WTC11 (cell line): ENCODE measurements at regions not wholly inside any gene's neighbourhood (a gene's known extent, or its start where the extent isn't known, plus 50 kb on each side); places are given as distances from the start of the nearest gene placed in this dataset.

Experiments
- ATAC-seq: fragments of 200-7000 bp; cut with Tn5 transposase; 2 replicates; pipeline ENCODE4 v1.10.0; 2021; ENCODE audit warnings: mild to moderate bottlenecking, moderate library complexity
- CTCF ChIA-PET: fragments of 300-600 bp; sonication (Branson Sonifier 250); formaldehyde crosslinking; loops from one replicate; lab custom pipeline; 2021; ENCODE audit warnings: antibody characterized with exemption; lab: Charles Lee
- POLR2A ChIA-PET: fragments of 350-600 bp; sonication (Branson Sonifier 250); formaldehyde crosslinking; loops from one replicate; lab custom pipeline; 2021; ENCODE audit warnings: antibody characterized with exemption; lab: Charles Lee
- DNase-seq: peaks from one replicate; pipeline ENCODE4 v3.0.0; 2021; ENCODE audit warnings: low spot score
- H3K27ac Mint-ChIP-seq: 2 replicates; pipeline ENCODE4 v1.8.0; 2021; ENCODE audit warnings: mixed read lengths
- H3K27me3 Mint-ChIP-seq: 2 replicates; pipeline ENCODE4 v1.8.0; 2021; ENCODE audit warnings: low read depth, mild to moderate bottlenecking, moderate library complexity, mixed read lengths
- H3K36me3 Mint-ChIP-seq: 2 replicates; pipeline ENCODE4 v1.8.0; 2021; ENCODE audit warnings: mixed read lengths
- H3K4me1 Mint-ChIP-seq: 2 replicates; pipeline ENCODE4 v1.8.0; 2022; ENCODE audit warnings: mixed read lengths
- H3K4me3 Mint-ChIP-seq: 2 replicates; pipeline ENCODE4 v1.8.0; 2021; ENCODE audit warnings: mild to moderate bottlenecking, moderate library complexity, mixed read lengths
- H3K9me3 Mint-ChIP-seq: 2 replicates; pipeline ENCODE4 v1.8.0; 2021; ENCODE audit warnings: mixed read lengths
- AR ChIP-seq: fragments of 250-450 bp; sonication (Bioruptor Pico); IDR thresholded peaks from 2 replicates; pipeline ENCODE4 v1.9.0; 2021; ENCODE audit warnings: mild to moderate bottlenecking
- ARID4B ChIP-seq: sonication (generic); formaldehyde crosslinking; IDR thresholded peaks from 2 replicates; pipeline ENCODE4 v1.8.0; 2023; ENCODE audit warnings: missing genetic modification reagents, mild to moderate bottlenecking, borderline replicate concordance
- ESRRA ChIP-seq: sonication (generic); formaldehyde crosslinking; IDR thresholded peaks from 2 replicates; pipeline ENCODE4 v1.8.1; 2022; ENCODE audit warnings: mild to moderate bottlenecking, missing genetic modification reagents, borderline replicate concordance
- FOXK1 ChIP-seq: sonication (generic); formaldehyde crosslinking; IDR thresholded peaks from 2 replicates; pipeline ENCODE4 v1.8.0; 2022; ENCODE audit warnings: mild to moderate bottlenecking, moderate library complexity, missing genetic modification reagents
- FOXP4 ChIP-seq: sonication (generic); formaldehyde crosslinking; IDR thresholded peaks from 2 replicates; pipeline ENCODE4 v1.8.0; 2022; ENCODE audit warnings: mild to moderate bottlenecking, missing genetic modification reagents
- GABPB1 ChIP-seq: sonication (generic); formaldehyde crosslinking; IDR thresholded peaks from 2 replicates; pipeline ENCODE4 v1.8.1; 2023; ENCODE audit warnings: mild to moderate bottlenecking, missing genetic modification reagents
- GRHL2 ChIP-seq: fragments of 250-450 bp; sonication (Bioruptor Pico); IDR thresholded peaks from 2 replicates; pipeline ENCODE4 v1.8.0; 2022; ENCODE audit warnings: mild to moderate bottlenecking, moderate library complexity; ENCODE audit not compliant: insufficient replicate concordance, severe bottlenecking
- GTF2I ChIP-seq: fragments of 250-450 bp; sonication (Bioruptor Pico); conservative IDR thresholded peaks from 2 replicates; pipeline ENCODE4 v1.4.0; 2021; ENCODE audit warnings: mild to moderate bottlenecking
- HMGXB4 ChIP-seq: sonication (generic); formaldehyde crosslinking; IDR thresholded peaks from 2 replicates; pipeline ENCODE4 v1.8.1; 2023; ENCODE audit warnings: mild to moderate bottlenecking, moderate library complexity, missing genetic modification reagents
- KAT7 ChIP-seq: sonication (generic); formaldehyde crosslinking; IDR thresholded peaks from 2 replicates; pipeline ENCODE4 v1.8.1; 2023; ENCODE audit warnings: missing genetic modification reagents, mild to moderate bottlenecking, borderline replicate concordance
- NR1H2 ChIP-seq: sonication (generic); formaldehyde crosslinking; IDR thresholded peaks from 2 replicates; pipeline ENCODE4 v1.9.0; 2021; ENCODE audit warnings: mild to moderate bottlenecking, moderate library complexity, missing genetic modification reagents
- NR3C1 ChIP-seq: sonication (generic); formaldehyde crosslinking; conservative IDR thresholded peaks from 2 replicates; pipeline ENCODE4 v1.8.1; 2023; ENCODE audit warnings: low read depth, mild to moderate bottlenecking, missing genetic modification reagents
- SMAD3 ChIP-seq: sonication (generic); formaldehyde crosslinking; IDR thresholded peaks from 2 replicates; pipeline ENCODE4 v1.8.0; 2022; ENCODE audit warnings: missing genetic modification reagents, mild to moderate bottlenecking, borderline replicate concordance
- SOX15 ChIP-seq: fragments of 250-450 bp; sonication (Bioruptor Pico); IDR thresholded peaks from 2 replicates; pipeline ENCODE4 v1.9.0; 2021; ENCODE audit warnings: mild to moderate bottlenecking
- STAT6 ChIP-seq: sonication (generic); formaldehyde crosslinking; conservative IDR thresholded peaks from 2 replicates; pipeline ENCODE4 v1.8.1; 2023; ENCODE audit warnings: mild to moderate bottlenecking, low read depth, missing genetic modification reagents, moderate library complexity
- TEAD1 ChIP-seq: sonication (generic); formaldehyde crosslinking; IDR thresholded peaks from 2 replicates; pipeline ENCODE4 v1.8.0; 2022; ENCODE audit warnings: mild to moderate bottlenecking, missing genetic modification reagents
- TEAD4 ChIP-seq: sonication (generic); formaldehyde crosslinking; IDR thresholded peaks from 2 replicates; pipeline ENCODE4 v1.8.0; 2022; ENCODE audit warnings: mild to moderate bottlenecking, missing genetic modification reagents
- ZMAT4 ChIP-seq: fragments of 250-450 bp; sonication (Bioruptor Pico); IDR thresholded peaks from 2 replicates; pipeline ENCODE4 v1.9.0; 2021; ENCODE audit warnings: mild to moderate bottlenecking
- ZNF396 ChIP-seq: fragments of 250-450 bp; sonication (Bioruptor Pico); IDR thresholded peaks from 2 replicates; pipeline ENCODE4 v1.8.0; 2021; ENCODE audit warnings: mild to moderate bottlenecking, moderate library complexity, borderline replicate concordance

- H3K27ac Mint-ChIP-seq = no peak overlapping the region
- TF ChIP-seq SOX15 (CRISPR knock-in tag) (no peak), HMGXB4 (no peak), ARID4B (CRISPR knock-in tag) (no peak), GRHL2 (CRISPR knock-in tag) (no peak), SMAD3 (CRISPR knock-in tag) (no peak), ESRRA (no peak), STAT6 (no peak), TEAD1 (CRISPR knock-in tag) (no peak), FOXP4 (CRISPR knock-in tag) (no peak), KAT7 (CRISPR knock-in tag) (no peak), TEAD4 (no peak), NR3C1 (CRISPR knock-in tag) (no peak), FOXK1 (no peak), GTF2I (CRISPR knock-in tag) (no peak), GABPB1 (CRISPR knock-in tag) (no peak), AR (no peak), ZNF396 (CRISPR knock-in tag) (no peak), ZMAT4 (CRISPR knock-in tag) (no peak), NR1H2 (CRISPR knock-in tag) (no peak)
- H3K4me1 Mint-ChIP-seq = no peaks in the 10 kb centered on the region
- no peak overlapping the region for H3K4me3 Mint-ChIP-seq
- no peak for ATAC-seq
- 0 out of 2 replicates have a peak, but pooled peaks cover 3% of the 10 kb centered on the region for H3K9me3 Mint-ChIP-seq
- H3K36me3 Mint-ChIP-seq = no peaks in the 10 kb centered on the region
- POLR2A ChIA-PET = no interaction called here
- CTCF ChIA-PET = no interaction called here
- no peak for DNase-seq
- no peaks in the 10 kb centered on the region; the same call in 1 of the 2 replicates for H3K27me3 Mint-ChIP-seq
Measured at GRCh38 chrX:39367416-39367815, 566.2 kb downstream of the MID1IP1 start.
